GM12878 (cell line): ENCODE measurements at regions not wholly inside any gene's neighbourhood (a gene's known extent, or its start where the extent isn't known, plus 50 kb on each side); places are given as distances from the start of the nearest gene placed in this dataset.

Experiments
- ATAC-seq: fragments of 200-7000 bp; cut with Tn5 transposase; 3 replicates; pipeline ENCODE4 v1.9.1; 2020; ENCODE audit warnings: mild to moderate bottlenecking, moderate library complexity
- BruUV-seq: library from RNA; stranded (reverse); fragments of 400-500 nt; replicated peaks from 2 replicates; lab custom pipeline; 2021; lab: Mats Ljungman, UMichigan
- CTCF ChIA-PET: fragments of 300-600 bp; sonication (Branson Sonifier 250); formaldehyde crosslinking; extraction: SDS; loops from one replicate; lab custom pipeline; 2021; ENCODE audit warnings: inconsistent platforms; lab: Yijun Ruan, JAX
- POLR2A ChIA-PET: fragments of 350-600 bp; formaldehyde crosslinking; extraction: SDS; loops from one replicate; lab custom pipeline; 2021; ENCODE audit warnings: inconsistent platforms; lab: Charles Lee
- RAD21 ChIA-PET: fragments of 300-600 bp; sonication (Branson Sonifier 250); formaldehyde crosslinking; loops from one replicate; lab custom pipeline; 2023; ENCODE audit warnings: antibody characterized with exemption; ENCODE audit not compliant: unreplicated experiment; lab: Charles Lee
- SMC1A ChIA-PET: fragments of 300-600 bp; sonication (Branson Sonifier 250); formaldehyde crosslinking; loops from one replicate; lab custom pipeline; 2023; ENCODE audit not compliant: unreplicated experiment, uncharacterized antibody; lab: Charles Lee
- DNase-seq: peaks from one replicate; pipeline ENCODE4 v3.0.0-alpha.2; 2011; ENCODE audit warnings: low read depth, low spot score
- FAIRE-seq: peaks from 3 replicates; lab custom pipeline; 2011; peaks lifted over from hg19 to GRCh38; lab: Jason Lieb, UNC
- H2AFZ ChIP-seq: 2 replicates; pipeline ENCODE4 v1.6.0; 2011; ENCODE audit warnings: low read depth, low read length, control low read depth; ENCODE audit not compliant: control insufficient read depth
- H3K27ac ChIP-seq: 2 replicates; pipeline ENCODE4 v1.5.1; 2011; ENCODE audit warnings: control low read depth; ENCODE audit not compliant: control insufficient read depth, insufficient read depth
- H3K27me3 ChIP-seq, 2 experiments: replicated peaks in 1 of 2; 2 replicates each; pipeline versions ENCODE4 v1.6.0 to v1.6.1; 2011; ENCODE audit warnings: low read length in 1 of 2; ENCODE audit not compliant: control insufficient read depth in 2 of 2, insufficient read depth in 2 of 2
- H3K36me3 ChIP-seq, 2 experiments: 2 replicates each; pipeline ENCODE4 v1.5.1; 2011; ENCODE audit warnings: low read length in 1 of 2; ENCODE audit not compliant: control insufficient read depth in 2 of 2, insufficient read depth in 2 of 2
- H3K4me1 ChIP-seq: 2 replicates; pipeline ENCODE4 v1.6.1; 2011; ENCODE audit warnings: mild to moderate bottlenecking, low read length, moderate library complexity, mixed read lengths; ENCODE audit not compliant: control insufficient read depth, insufficient read depth
- H3K4me2 ChIP-seq: 2 replicates; pipeline ENCODE4 v1.6.0; 2011; ENCODE audit warnings: control low read depth; ENCODE audit not compliant: control insufficient read depth, insufficient read depth
- H3K4me3 ChIP-seq: fragments of 200-600 bp; sonication (generic); 2 replicates; pipeline ENCODE4 v1.5.1; 2016
- H3K79me2 ChIP-seq: 2 replicates; pipeline ENCODE4 v1.6.0; 2011; ENCODE audit warnings: low read length; ENCODE audit not compliant: control insufficient read depth, insufficient read depth
- H3K9ac ChIP-seq: 2 replicates; pipeline ENCODE4 v1.8.0; 2011; ENCODE audit warnings: low read length, control low read depth, mixed read lengths; ENCODE audit not compliant: control insufficient read depth, insufficient read depth
- H3K9me3 ChIP-seq: replicated peaks from 3 replicates; pipeline ENCODE4 v1.5.1; 2011; ENCODE audit warnings: mild to moderate bottlenecking, low read length; ENCODE audit not compliant: control insufficient read depth, insufficient read depth
- H4K20me1 ChIP-seq: 2 replicates; pipeline ENCODE4 v1.6.0; 2011; ENCODE audit not compliant: control insufficient read depth, insufficient read depth
- ATF2 ChIP-seq: IDR thresholded peaks from 2 replicates; pipeline ENCODE4 v1.6.1; 2012; ENCODE audit warnings: low read length, inconsistent platforms
- CTCF ChIP-seq, 3 experiments: IDR thresholded peaks in 2 of 3; conservative IDR thresholded peaks in 1 of 3; 2 replicates each; pipeline ENCODE4 v1.5.1; 2011; ENCODE audit warnings: low read depth in 3 of 3, low read length in 3 of 3, mild to moderate bottlenecking in 3 of 3, control low read depth in 2 of 3, moderate library complexity in 2 of 3, inconsistent platforms in 1 of 3, mixed read lengths in 1 of 3; ENCODE audit not compliant: control insufficient read depth in 2 of 3, insufficient read depth in 1 of 3; ENCODE audit errors: extremely low read depth in 1 of 3
- EGR1 ChIP-seq, 2 experiments: IDR thresholded peaks; 1 replicate in 1 of 2; 2 replicates in 1 of 2; pipeline ENCODE4 v1.6.1; 2011 to 2012; ENCODE audit warnings: low read depth in 2 of 2, low read length in 2 of 2, borderline replicate concordance in 1 of 2, mild to moderate bottlenecking in 1 of 2, moderate library complexity in 1 of 2
- ESRRA ChIP-seq: IDR thresholded peaks from 2 replicates; pipeline ENCODE4 v1.6.1; 2012; ENCODE audit warnings: mild to moderate bottlenecking, low read length, improper control_type of control experiment
- FOXK2 ChIP-seq: fragments of 450-650 bp; IDR thresholded peaks from 2 replicates; pipeline ENCODE4 v1.6.1; 2017; ENCODE audit warnings: mild to moderate bottlenecking, moderate library complexity
- HDAC2 ChIP-seq: fragments of 200-600 bp; sonication (generic); IDR thresholded peaks from 2 replicates; pipeline ENCODE4 v1.6.1; 2017
- JUND ChIP-seq: IDR thresholded peaks from 2 replicates; pipeline ENCODE4 v1.6.1; 2012; ENCODE audit warnings: low read depth, mild to moderate bottlenecking, low read length, improper control_type of control experiment, moderate library complexity
- POLR2AphosphoS2 ChIP-seq: IDR thresholded peaks from 2 replicates; pipeline ENCODE4 v1.6.1; 2011; ENCODE audit warnings: low read depth, mild to moderate bottlenecking, low read length, improper control_type of control experiment, moderate library complexity
- POLR2AphosphoS5 ChIP-seq: IDR thresholded peaks from 2 replicates; pipeline ENCODE4 v1.6.1; 2011; ENCODE audit warnings: mild to moderate bottlenecking, low read length, inconsistent platforms
- REST ChIP-seq: IDR thresholded peaks from 2 replicates; pipeline ENCODE4 v1.6.1; 2012; ENCODE audit warnings: mild to moderate bottlenecking, low read depth, low read length
- WRNIP1 ChIP-seq: IDR thresholded peaks from 2 replicates; pipeline ENCODE4 v1.6.1; 2011; ENCODE audit warnings: low read depth, low read length, improper control_type of control experiment, borderline replicate concordance
- WGBS: methylation state at CpG from one replicate; pipeline ENCODE4 v1.1.6; 2016; ENCODE audit warnings: low lambda C conversion rate; ENCODE audit not compliant: insufficient replicate concordance, insufficient coverage; ENCODE audit errors: missing lambda C conversion rate; 5-methylcytosine and 5-hydroxymethylcytosine counted together
- in situ Hi-C: fragments of 300-500 bp; cut with MboI; formaldehyde crosslinking; loops from 9 replicates; pipeline ENCODE4 v1.14.3; 2018; ENCODE audit warnings: mixed read lengths
- intact Hi-C: fragments of 100-400 bp; cut with micrococcal nuclease; formaldehyde crosslinking; loops from one replicate; pipeline ENCODE4 v1.14.2; 2022; ENCODE audit not compliant: unreplicated experiment

GRCh38 chr3:164235289-164236028 lies 842.8 kb downstream of the SI start:
- Histone ChIP-seq H3K9ac (no peak overlapping the region), H4K20me1 (no peaks in the 10 kb centered on the region), H3K27me3 (no peaks in the 10 kb centered on the region), H3K4me1 (no peaks in the 10 kb centered on the region), H2AFZ (no peak overlapping the region), H3K27ac (no peak overlapping the region), H3K4me3 (no peak overlapping the region), H3K36me3 (no peaks in the 10 kb centered on the region), H3K4me2 (no peak overlapping the region), H3K79me2 (no peaks in the 10 kb centered on the region), H3K9me3 (no peaks in the 10 kb centered on the region)
- no peak for DNase-seq
- TF ChIP-seq POLR2AphosphoS2 (no peak), REST (no peak), EGR1 (IDR thresholded peaks at IDR 0.05; ENCODE audit: borderline replicate concordance in 1 of 2, low read depth in 2 of 2, low read length in 2 of 2) (no peak), HDAC2 (no peak), CTCF (IDR thresholded peaks at IDR 0.05 in 2 of 3, conservative IDR thresholded peaks at IDR 0.05 in 1 of 3; ENCODE audit: control insufficient read depth in 2 of 3, extremely low read depth in 1 of 3, insufficient read depth in 1 of 3, low read depth in 3 of 3, low read length in 3 of 3) (no peak), WRNIP1 (no peak), POLR2AphosphoS5 (no peak), ESRRA (no peak), FOXK2 (no peak), JUND (no peak), ATF2 (no peak)
- FAIRE-seq = no peak
- no TSS peak for BruUV-seq
- in situ Hi-C loops = no loop called here
- 25% methylated on average over 4 of the region's 4 CpGs for WGBS
- no peak; the same call in 2 of the 3 replicates for ATAC-seq
- ChIA-PET SMC1A (interaction anchor here (1.3 kb wide), 1 partner anchor 19 kb away, joined by 4 read pairs; no protein-coding TSS in a partner anchor), POLR2A (no interaction called here), RAD21 (no interaction called here), CTCF (no interaction called here)
- intact Hi-C loops = no loop called here
